ENCODE measurements at regions not wholly inside any gene's neighbourhood (a gene's known extent, or its start where the extent isn't known, plus 50 kb on each side); places are given as distances from the start of the nearest gene placed in this dataset.

GRCh38 chr4:14302021-14302420 lies 674.5 kb upstream of the BOD1L1 start:
- TF ChIP-seq SUZ12 (IDR thresholded peaks at IDR 0.05; ENCODE audit: extremely low read depth, insufficient read depth, insufficient read length) (no peak), ZNF274 (IDR thresholded peaks at IDR 0.05; ENCODE audit: low read depth, low read length) (no peak), YY1 (IDR thresholded peaks at IDR 0.05; ENCODE audit: insufficient read depth, insufficient read length) (no peak)

All from NT2/D1 (cell line).